ENCODE measurements at regions not wholly inside any gene's neighbourhood (a gene's known extent, or its start where the extent isn't known, plus 50 kb on each side); places are given as distances from the start of the nearest gene placed in this dataset.

DNA sequence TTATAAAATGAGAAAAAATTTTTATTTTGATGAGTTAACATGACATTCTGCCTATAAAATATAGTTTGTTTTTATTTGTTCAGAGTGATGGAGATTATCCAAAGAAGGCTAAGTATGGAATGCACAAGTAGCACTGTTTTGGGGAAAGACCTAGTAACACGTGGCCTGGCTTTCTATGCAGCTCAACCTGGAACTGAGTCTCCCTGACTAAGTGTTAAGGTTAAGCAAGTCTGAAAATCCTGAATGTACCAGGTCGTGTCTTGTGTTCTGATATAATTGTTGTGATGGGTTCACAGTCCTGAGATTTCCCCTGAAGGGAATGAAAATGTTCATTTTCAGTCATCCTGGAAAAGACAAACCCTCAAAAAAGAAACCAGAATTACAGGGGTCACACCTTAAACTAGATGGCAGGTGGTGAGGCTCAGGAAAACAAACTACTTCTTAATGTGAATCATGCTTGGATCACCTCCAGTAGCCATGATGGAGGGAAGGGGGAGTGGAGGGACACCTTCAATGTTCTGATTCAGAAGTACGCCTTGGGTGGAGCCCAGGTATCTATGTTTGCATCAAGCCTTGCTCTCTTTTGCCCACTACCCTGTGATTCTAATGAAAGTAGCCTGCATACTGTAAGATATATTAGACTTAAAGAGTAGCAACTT is 236.8 kb downstream of the ALX1 start:
- TF ChIP-seq CTCF (IDR thresholded peaks at IDR 0.05; ENCODE audit: unreplicated experiment) = no peak
- no peak for DNase-seq
- intact Hi-C loops (cut with micrococcal nuclease; ENCODE audit: unreplicated experiment) = no loop called here
- H3K4me3 Mint-ChIP-seq (ENCODE audit: low read depth, unreplicated experiment) = no peak overlapping the region
- no peaks in the 10 kb centered on the region for H3K36me3 Mint-ChIP-seq (ENCODE audit: insufficient read depth, unreplicated experiment)
- CTCF ChIA-PET = no interaction called here
- H3K9me3 Mint-ChIP-seq (ENCODE audit: low read depth, unreplicated experiment) = no peaks in the 10 kb centered on the region
- no peaks in the 10 kb centered on the region for H3K4me1 Mint-ChIP-seq (ENCODE audit: low read depth, unreplicated experiment)
- H3K27me3 Mint-ChIP-seq (ENCODE audit: unreplicated experiment) = no peaks in the 10 kb centered on the region
- BruUV-seq (replicated peaks) = no TSS peak
- H3K27ac Mint-ChIP-seq (ENCODE audit: unreplicated experiment) = no peak overlapping the region

GRCh38 chr12:85519163-85519562 is 239.1 kb downstream of the ALX1 start:
- no TSS peak for BruUV-seq (replicated peaks)
- no peaks in the 10 kb centered on the region for H3K36me3 Mint-ChIP-seq (ENCODE audit: insufficient read depth, unreplicated experiment)
- no peak for TF ChIP-seq CTCF (IDR thresholded peaks at IDR 0.05; ENCODE audit: unreplicated experiment)
- no peaks in the 10 kb centered on the region for H3K9me3 Mint-ChIP-seq (ENCODE audit: low read depth, unreplicated experiment)
- no peaks in the 10 kb centered on the region for H3K4me1 Mint-ChIP-seq (ENCODE audit: low read depth, unreplicated experiment)
- CTCF ChIA-PET = interaction anchor here (0.7 to 1.0 kb wide), 2 partner anchors 94 to 135 kb away, joined by 4 to 7 read pairs; no protein-coding TSS in a partner anchor
- no peaks in the 10 kb centered on the region for H3K27me3 Mint-ChIP-seq (ENCODE audit: unreplicated experiment)
- intact Hi-C loops (cut with micrococcal nuclease; ENCODE audit: unreplicated experiment) = no loop called here
- no peak overlapping the region for H3K27ac Mint-ChIP-seq (ENCODE audit: unreplicated experiment)
- no peak overlapping the region for H3K4me3 Mint-ChIP-seq (ENCODE audit: low read depth, unreplicated experiment)
- DNase-seq = no peak

DNA sequence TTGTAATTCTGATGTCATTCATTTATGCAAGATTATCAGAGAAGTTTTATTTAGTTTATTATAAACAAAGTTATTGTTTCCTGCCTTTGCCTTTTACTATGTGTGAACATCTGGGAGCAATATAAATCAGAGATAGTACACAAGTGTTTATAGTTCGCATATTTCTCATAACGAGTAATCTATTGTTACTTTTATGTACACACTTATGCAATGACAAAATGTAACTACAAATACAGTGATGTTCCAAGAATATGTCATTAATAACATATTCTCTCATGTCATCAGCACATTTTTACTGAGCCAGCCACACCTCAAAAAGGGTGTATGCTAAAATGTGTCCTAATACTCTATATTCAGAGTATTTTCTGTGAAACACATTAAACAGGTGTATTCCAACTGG is 243.2 kb downstream of the ALX1 start:
- CTCF ChIA-PET = no interaction called here
- Mint-ChIP-seq H3K9me3 (ENCODE audit: low read depth, unreplicated experiment) (no peaks in the 10 kb centered on the region), H3K4me3 (ENCODE audit: low read depth, unreplicated experiment) (no peak overlapping the region), H3K4me1 (ENCODE audit: low read depth, unreplicated experiment) (no peaks in the 10 kb centered on the region), H3K27me3 (ENCODE audit: unreplicated experiment) (no peaks in the 10 kb centered on the region), H3K36me3 (ENCODE audit: insufficient read depth, unreplicated experiment) (no peaks in the 10 kb centered on the region), H3K27ac (ENCODE audit: unreplicated experiment) (no peak overlapping the region)
- BruUV-seq (replicated peaks) = no TSS peak
- DNase-seq = no peak
- intact Hi-C loops (cut with micrococcal nuclease; ENCODE audit: unreplicated experiment) = no loop called here
- TF ChIP-seq CTCF (IDR thresholded peaks at IDR 0.05; ENCODE audit: unreplicated experiment) = no peak

- Mint-ChIP-seq H3K9me3 (ENCODE audit: low read depth, unreplicated experiment) (no peaks in the 10 kb centered on the region), H3K4me3 (ENCODE audit: low read depth, unreplicated experiment) (no peak overlapping the region), H3K27me3 (ENCODE audit: unreplicated experiment) (no peaks in the 10 kb centered on the region), H3K4me1 (ENCODE audit: low read depth, unreplicated experiment) (no peaks in the 10 kb centered on the region), H3K36me3 (ENCODE audit: insufficient read depth, unreplicated experiment) (no peaks in the 10 kb centered on the region), H3K27ac (ENCODE audit: unreplicated experiment) (no peak overlapping the region)
- no peak for TF ChIP-seq CTCF (IDR thresholded peaks at IDR 0.05; ENCODE audit: unreplicated experiment)
- intact Hi-C loops (cut with micrococcal nuclease; ENCODE audit: unreplicated experiment) = no loop called here
- CTCF ChIA-PET = no interaction called here
- DNase-seq = no peak
- BruUV-seq (replicated peaks) = no TSS peak
These were observed 247.2 kb downstream of the ALX1 start for GRCh38 chr12:85527192-85527591.

Measured in Calu3 (cell line).